KMS-11 (cell line): ENCODE measurements at regions not wholly inside any gene's neighbourhood (a gene's known extent, or its start where the extent isn't known, plus 50 kb on each side); places are given as distances from the start of the nearest gene placed in this dataset.

Experiments
- H2AFZ ChIP-seq: fragments of 200-600 bp; sonication (generic); 2 replicates; pipeline ENCODE4 v1.6.1; 2016; ENCODE audit warnings: antibody characterized with exemption, mixed run types, low read depth
- H3K27ac ChIP-seq: fragments of 200-600 bp; sonication (generic); 2 replicates; pipeline ENCODE4 v1.6.1; 2016; ENCODE audit warnings: mild to moderate bottlenecking, mixed run types
- H3K27me3 ChIP-seq: fragments of 200-600 bp; sonication (generic); 2 replicates; pipeline ENCODE4 v1.6.1; 2017; ENCODE audit warnings: mild to moderate bottlenecking, low read depth, mixed run types, moderate library complexity; ENCODE audit not compliant: insufficient read depth
- H3K36me3 ChIP-seq: fragments of 200-600 bp; sonication (generic); 2 replicates; pipeline ENCODE4 v1.6.1; 2017; ENCODE audit warnings: mild to moderate bottlenecking, mixed run types; ENCODE audit not compliant: insufficient read depth
- H3K4me1 ChIP-seq: fragments of 200-600 bp; sonication (generic); 2 replicates; pipeline ENCODE4 v1.6.1; 2016; ENCODE audit warnings: mild to moderate bottlenecking, low read depth, mixed run types; ENCODE audit not compliant: poor library complexity, severe bottlenecking
- H3K4me2 ChIP-seq: fragments of 200-600 bp; sonication (generic); 2 replicates; pipeline ENCODE4 v1.7.0; 2016; ENCODE audit warnings: mild to moderate bottlenecking, mixed run types
- H3K4me3 ChIP-seq: fragments of 200-600 bp; sonication (generic); IDR thresholded peaks from 2 replicates; pipeline ENCODE4 v1.6.1; 2017; ENCODE audit warnings: low read depth, low read length, mixed read lengths; ENCODE audit not compliant: insufficient read depth
- H3K79me2 ChIP-seq: fragments of 200-600 bp; sonication (generic); 2 replicates; pipeline ENCODE4 v1.6.1; 2016; ENCODE audit warnings: low read depth, mixed run types; ENCODE audit not compliant: insufficient read depth
- H3K9ac ChIP-seq: fragments of 200-600 bp; sonication (generic); 2 replicates; pipeline ENCODE4 v1.6.1; 2016; ENCODE audit warnings: mild to moderate bottlenecking, mixed run types
- H4K20me1 ChIP-seq: fragments of 200-600 bp; sonication (generic); 2 replicates; pipeline ENCODE4 v1.6.1; 2016; ENCODE audit warnings: mild to moderate bottlenecking, mixed run types; ENCODE audit not compliant: insufficient read depth
- CTCF ChIP-seq: fragments of 200-600 bp; sonication (generic); conservative IDR thresholded peaks from 2 replicates; pipeline ENCODE4 v1.6.1; 2017; ENCODE audit warnings: low read depth, mild to moderate bottlenecking, antibody characterized with exemption, low read length, moderate library complexity, mixed read lengths

GRCh38 chr4:32551943-32552342 is 1831.8 kb downstream of the PCDH7 start:
- Histone ChIP-seq H3K9ac (no peak overlapping the region), H2AFZ (no peak overlapping the region), H3K27me3 (no peaks in the 10 kb centered on the region), H3K36me3 (no peaks in the 10 kb centered on the region), H4K20me1 (no peaks in the 10 kb centered on the region), H3K4me3 (no peak overlapping the region), H3K4me2 (no peak overlapping the region), H3K79me2 (no peaks in the 10 kb centered on the region), H3K27ac (no peak overlapping the region), H3K4me1 (no peaks in the 10 kb centered on the region)
- TF ChIP-seq CTCF: no peak

- H3K4me1 ChIP-seq: no peaks in the 10 kb centered on the region
- no peaks in the 10 kb centered on the region for H3K36me3 ChIP-seq
- no peaks in the 10 kb centered on the region for H3K27me3 ChIP-seq
- TF ChIP-seq CTCF: no peak
- no peak overlapping the region for H3K27ac ChIP-seq
- no peak overlapping the region for H3K4me3 ChIP-seq
- no peak overlapping the region for H2AFZ ChIP-seq
- no peaks in the 10 kb centered on the region for H3K79me2 ChIP-seq
- H3K9ac ChIP-seq: no peak overlapping the region
- H4K20me1 ChIP-seq: no peaks in the 10 kb centered on the region
- no peak overlapping the region for H3K4me2 ChIP-seq
Measured at GRCh38 chr4:32560306-32560705, 1840.1 kb downstream of the PCDH7 start.

- Histone ChIP-seq H3K27me3 (no peaks in the 10 kb centered on the region), H2AFZ (no peak overlapping the region), H3K9ac (no peak overlapping the region), H3K36me3 (no peaks in the 10 kb centered on the region), H4K20me1 (no peaks in the 10 kb centered on the region), H3K4me1 (no peaks in the 10 kb centered on the region), H3K79me2 (no peaks in the 10 kb centered on the region), H3K4me3 (no peak overlapping the region), H3K4me2 (no peak overlapping the region), H3K27ac (no peak overlapping the region)
- TF ChIP-seq CTCF: no peak
Measured at GRCh38 chr4:32562010-32562409, 1841.8 kb downstream of the PCDH7 start.

- no peaks in the 10 kb centered on the region for H3K27me3 ChIP-seq
- no peak overlapping the region for H3K27ac ChIP-seq
- TF ChIP-seq CTCF: no peak
- no peak overlapping the region for H2AFZ ChIP-seq
- no peak overlapping the region for H3K4me2 ChIP-seq
- H4K20me1 ChIP-seq: no peaks in the 10 kb centered on the region
- H3K36me3 ChIP-seq: no peaks in the 10 kb centered on the region
- no peaks in the 10 kb centered on the region for H3K79me2 ChIP-seq
- H3K4me1 ChIP-seq: no peaks in the 10 kb centered on the region
- no peak overlapping the region for H3K9ac ChIP-seq
- H3K4me3 ChIP-seq: no peak overlapping the region
Measured at GRCh38 chr4:32564626-32565025, 1844.5 kb downstream of the PCDH7 start.

- Histone ChIP-seq H3K4me3 (no peak overlapping the region), H4K20me1 (no peaks in the 10 kb centered on the region), H3K27ac (no peak overlapping the region), H3K4me1 (no peaks in the 10 kb centered on the region), H2AFZ (no peak overlapping the region), H3K36me3 (no peaks in the 10 kb centered on the region), H3K4me2 (no peak overlapping the region), H3K9ac (no peak overlapping the region), H3K27me3 (no peaks in the 10 kb centered on the region), H3K79me2 (no peaks in the 10 kb centered on the region)
- no peak for TF ChIP-seq CTCF
Measured at GRCh38 chr4:32569861-32570260, 1849.7 kb downstream of the PCDH7 start.
